GM13977 (cell line): ENCODE measurements at regions not wholly inside any gene's neighbourhood (a gene's known extent, or its start where the extent isn't known, plus 50 kb on each side); places are given as distances from the start of the nearest gene placed in this dataset.

Experiments
- DNase-seq: peaks from one replicate; pipeline ENCODE4 v3.0.0; 2012; ENCODE audit warnings: low spot score
- in situ Hi-C: fragments of 300-500 bp; cut with MboI; formaldehyde crosslinking; loops from one replicate; pipeline ENCODE4 v1.12.0; 2022; ENCODE audit warnings: low sequenced_read_pairs, low pct_unique_long_range_greater_than_20kb, mixed read lengths, inconsistent platforms; ENCODE audit not compliant: unreplicated experiment
- TF ChIP-seq, protein P1 (sequence below): IDR thresholded peaks from 2 replicates; pipeline ENCODE4 v1.5.1; 2012; ENCODE audit warnings: mild to moderate bottlenecking, control low read depth; ENCODE audit not compliant: insufficient read depth; ENCODE audit errors: extremely low read depth, missing control alignments

DNA sequence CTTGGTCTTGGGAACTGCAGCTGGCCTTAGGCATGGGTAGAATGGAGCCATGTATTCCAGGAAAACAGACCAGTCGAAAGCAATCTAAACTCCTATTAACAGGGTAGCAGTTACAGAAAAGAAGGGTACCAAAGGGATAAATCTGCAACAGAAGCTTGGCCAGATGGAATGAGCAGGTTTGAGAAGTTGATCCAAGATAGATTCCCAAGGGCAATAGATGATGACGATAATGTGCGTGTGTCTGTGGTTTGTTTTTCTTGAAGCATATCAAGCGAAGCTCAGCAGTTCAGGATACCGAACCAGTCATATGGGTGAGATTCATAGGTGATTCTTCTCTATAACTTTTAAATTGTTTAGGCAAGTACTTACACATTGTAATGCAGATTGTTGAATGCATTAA is 203.8 kb upstream of the SEMA6D start:
- no peak for DNase-seq
- TF ChIP-seq, protein P1, sequence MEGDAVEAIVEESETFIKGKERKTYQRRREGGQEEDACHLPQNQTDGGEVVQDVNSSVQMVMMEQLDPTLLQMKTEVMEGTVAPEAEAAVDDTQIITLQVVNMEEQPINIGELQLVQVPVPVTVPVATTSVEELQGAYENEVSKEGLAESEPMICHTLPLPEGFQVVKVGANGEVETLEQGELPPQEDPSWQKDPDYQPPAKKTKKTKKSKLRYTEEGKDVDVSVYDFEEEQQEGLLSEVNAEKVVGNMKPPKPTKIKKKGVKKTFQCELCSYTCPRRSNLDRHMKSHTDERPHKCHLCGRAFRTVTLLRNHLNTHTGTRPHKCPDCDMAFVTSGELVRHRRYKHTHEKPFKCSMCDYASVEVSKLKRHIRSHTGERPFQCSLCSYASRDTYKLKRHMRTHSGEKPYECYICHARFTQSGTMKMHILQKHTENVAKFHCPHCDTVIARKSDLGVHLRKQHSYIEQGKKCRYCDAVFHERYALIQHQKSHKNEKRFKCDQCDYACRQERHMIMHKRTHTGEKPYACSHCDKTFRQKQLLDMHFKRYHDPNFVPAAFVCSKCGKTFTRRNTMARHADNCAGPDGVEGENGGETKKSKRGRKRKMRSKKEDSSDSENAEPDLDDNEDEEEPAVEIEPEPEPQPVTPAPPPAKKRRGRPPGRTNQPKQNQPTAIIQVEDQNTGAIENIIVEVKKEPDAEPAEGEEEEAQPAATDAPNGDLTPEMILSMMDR = no peak
- in situ Hi-C loops = no loop called here

DNA sequence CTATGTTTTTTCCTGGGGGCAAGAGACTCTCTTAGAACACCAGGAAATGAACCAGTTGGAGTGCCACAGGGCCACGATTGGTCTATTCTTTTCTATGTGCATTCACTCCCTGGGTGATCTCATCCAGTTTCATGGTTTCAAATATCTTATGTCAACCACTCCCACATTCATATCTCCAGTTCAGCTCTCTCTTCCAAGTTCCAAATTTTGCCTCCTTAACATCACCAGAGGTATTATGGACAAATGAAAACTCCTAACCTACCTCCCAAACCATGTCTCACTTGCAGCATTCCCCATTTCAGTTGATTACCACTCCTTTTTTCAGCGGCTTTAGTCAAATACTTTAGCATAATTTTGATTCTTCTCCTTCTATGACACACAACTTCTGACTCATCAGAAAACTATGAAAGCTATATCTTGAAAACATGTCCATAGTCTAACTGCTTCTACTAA is 203.1 kb upstream of the SEMA6D start:
- TF ChIP-seq, protein P1 = no peak
- DNase-seq = no peak
- in situ Hi-C loops = no loop called here

GRCh38 chr15:47516558-47516957 is 200.7 kb upstream of the SEMA6D start:
- DNase-seq = no peak
- in situ Hi-C loops = no loop called here
- TF ChIP-seq, protein P1 = no peak

- in situ Hi-C loops = no loop called here
- DNase-seq = no peak
- TF ChIP-seq, protein P1 = no peak
Measured at GRCh38 chr15:47516972-47517371, 200.3 kb upstream of the SEMA6D start.

- TF ChIP-seq, protein P1 = no peak
- in situ Hi-C loops = no loop called here
- DNase-seq = no peak
Measured at GRCh38 chr15:47517737-47518136, 199.6 kb upstream of the SEMA6D start.

DNA sequence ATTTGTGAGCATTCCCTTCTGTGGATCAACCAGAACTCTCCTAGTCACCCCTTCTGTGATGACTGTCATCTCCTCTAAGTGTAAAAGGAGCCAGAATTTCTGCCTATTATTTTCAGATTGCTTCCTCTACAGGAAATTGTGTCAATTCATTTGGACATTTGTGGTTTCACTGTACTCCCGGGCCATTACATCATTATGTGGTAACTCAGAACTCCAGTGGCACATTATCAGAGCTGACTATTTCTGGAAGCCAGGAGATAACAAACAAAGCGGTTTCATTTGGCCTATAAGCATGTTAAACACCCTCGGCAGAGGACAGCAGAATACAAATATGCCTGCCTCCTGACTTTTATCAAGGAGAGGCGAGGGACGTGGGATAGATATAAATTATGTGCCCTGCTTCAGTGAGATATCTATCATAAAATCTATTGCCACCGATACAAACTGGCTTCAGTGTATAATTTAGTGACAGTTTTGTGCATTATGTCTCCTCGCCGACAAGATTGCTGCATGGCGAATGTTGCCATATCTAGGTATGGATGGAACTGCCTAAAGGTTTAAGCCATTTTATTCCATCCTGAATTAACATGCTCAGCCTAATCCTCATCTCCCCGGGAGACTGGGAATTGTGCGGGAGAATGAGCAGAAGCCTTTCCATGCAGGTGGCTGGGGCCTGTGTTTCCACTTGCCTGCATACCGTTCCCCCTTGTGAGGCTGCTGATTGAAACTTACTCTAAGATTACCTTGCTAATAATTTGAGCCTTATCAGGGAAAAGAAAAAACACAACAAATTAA is 193.4 kb upstream of the SEMA6D start:
- in situ Hi-C loops = no loop called here
- no peak for DNase-seq

More for the DNA sequence above, 193.4 kb upstream of the SEMA6D start:
- TF ChIP-seq, protein P1 = no peak
